HG03432 (cell line): ENCODE measurements at regions not wholly inside any gene's neighbourhood (a gene's known extent, or its start where the extent isn't known, plus 50 kb on each side); places are given as distances from the start of the nearest gene placed in this dataset.

Experiments
- ATAC-seq: cut with Tn5 transposase; IDR thresholded peaks from one replicate; pipeline ENCODE4 v1.9.1; 2021; ENCODE audit warnings: mild to moderate bottlenecking, moderate library complexity; ENCODE audit not compliant: unreplicated experiment

- ATAC-seq, result no peak
These were observed 60.1 kb upstream of the TRABD2B start for GRCh38 chr1:48057249-48057648.

DNA sequence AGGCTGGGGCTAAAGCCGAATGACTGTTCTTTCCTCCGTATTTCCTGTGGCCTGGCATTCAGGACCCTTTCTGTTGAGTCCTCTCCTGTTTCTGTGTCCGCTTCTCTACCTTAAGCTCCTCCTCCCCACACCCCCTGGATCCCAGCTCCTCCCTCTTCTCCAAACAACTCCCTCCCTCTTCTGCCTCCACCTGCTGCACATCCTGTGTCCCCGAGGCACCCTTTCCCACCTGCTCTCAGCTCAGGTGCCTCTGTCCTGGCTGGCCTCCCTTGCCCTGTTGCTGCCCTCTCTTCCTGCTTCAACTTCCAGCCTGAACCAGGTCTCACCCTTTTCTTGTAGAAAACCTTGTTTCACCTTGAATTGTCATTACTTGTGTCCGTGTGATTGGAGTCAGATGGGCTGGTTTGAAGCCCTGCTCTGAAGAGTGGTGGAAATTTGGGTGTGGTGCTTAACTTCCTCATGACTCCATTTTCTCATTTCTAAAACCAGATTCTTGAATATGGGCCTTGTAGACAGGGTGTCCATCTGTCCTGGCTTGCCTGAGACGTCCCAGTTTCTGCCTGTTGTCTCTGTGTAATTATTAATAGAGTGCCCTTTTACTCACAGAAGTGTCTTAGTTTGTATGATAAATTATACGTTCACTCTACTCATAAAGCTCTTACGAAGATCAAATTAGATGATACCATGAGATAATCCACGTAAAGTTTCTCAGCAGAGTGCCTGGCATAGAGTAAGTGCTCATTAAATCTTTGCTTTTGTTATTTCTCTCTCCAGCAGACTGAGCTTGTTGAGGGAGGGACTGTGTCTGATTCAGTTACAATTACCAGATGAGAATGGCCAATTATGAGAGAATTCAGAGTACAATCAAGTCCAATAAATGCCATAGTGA, 58.9 kb upstream of the TRABD2B start:
- no peak for ATAC-seq

DNA sequence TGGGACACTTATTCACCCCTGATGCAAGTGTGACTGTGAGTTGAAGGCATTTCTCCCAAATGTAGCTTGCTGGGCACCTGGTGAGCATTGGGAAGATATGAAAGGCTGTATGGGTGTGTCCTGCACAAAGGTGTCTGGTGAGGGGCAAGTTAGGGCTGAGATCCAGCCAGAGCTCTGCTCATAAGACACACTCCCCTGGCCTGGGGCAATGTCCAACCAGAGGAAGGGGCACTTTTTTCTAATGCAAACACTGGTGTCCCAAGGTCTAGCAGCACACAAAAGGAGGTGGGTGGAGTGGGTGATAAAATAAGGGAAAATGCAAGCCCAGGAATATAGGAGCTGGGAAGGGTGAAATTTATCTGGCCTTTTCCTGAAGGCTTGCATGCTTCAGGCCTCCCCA, 57.0 kb upstream of the TRABD2B start:
- ATAC-seq, result no peak

- no peak for ATAC-seq
These were observed 55.7 kb upstream of the TRABD2B start for GRCh38 chr1:48052923-48053291.

GRCh38 chr1:48051466-48052126, 54.4 kb upstream of the TRABD2B start:
- no peak for ATAC-seq

DNA sequence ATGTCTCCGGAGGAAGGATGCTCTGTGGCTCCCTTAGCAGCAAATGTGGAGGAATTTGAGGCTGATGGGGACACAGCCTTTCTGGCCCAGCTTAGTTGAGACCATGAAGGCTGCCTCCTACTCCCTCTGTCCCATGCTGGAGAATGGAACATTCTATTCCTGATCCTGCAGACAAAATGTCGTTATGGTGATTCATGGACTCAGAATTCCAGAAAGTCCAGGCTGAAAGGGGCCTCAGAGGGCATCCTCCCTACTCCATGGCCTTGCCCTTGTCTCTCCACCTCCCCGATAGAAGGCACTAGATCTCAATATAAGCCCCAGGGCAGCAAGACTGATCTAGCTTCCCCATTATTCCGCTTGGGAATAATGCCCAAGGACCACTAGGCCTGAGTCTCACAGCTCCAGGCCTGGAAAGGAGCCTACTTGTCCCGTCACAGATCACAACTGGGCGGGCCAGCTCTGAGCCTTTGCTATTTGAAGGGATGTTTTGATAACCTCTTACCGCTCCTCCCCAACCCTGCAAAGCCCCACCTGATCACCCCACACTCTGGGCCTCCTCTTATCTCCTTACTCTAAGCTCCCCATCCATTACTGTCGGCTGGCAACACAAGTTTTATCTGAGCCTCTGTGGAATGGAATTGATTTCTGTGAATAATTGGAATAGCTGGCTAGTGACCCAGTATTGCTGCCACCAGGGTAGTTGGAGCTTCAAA, 52.8 kb upstream of the TRABD2B start:
- no peak for ATAC-seq

- no peak for ATAC-seq
These were observed 51.8 kb upstream of the TRABD2B start for GRCh38 chr1:48048980-48049379.

DNA sequence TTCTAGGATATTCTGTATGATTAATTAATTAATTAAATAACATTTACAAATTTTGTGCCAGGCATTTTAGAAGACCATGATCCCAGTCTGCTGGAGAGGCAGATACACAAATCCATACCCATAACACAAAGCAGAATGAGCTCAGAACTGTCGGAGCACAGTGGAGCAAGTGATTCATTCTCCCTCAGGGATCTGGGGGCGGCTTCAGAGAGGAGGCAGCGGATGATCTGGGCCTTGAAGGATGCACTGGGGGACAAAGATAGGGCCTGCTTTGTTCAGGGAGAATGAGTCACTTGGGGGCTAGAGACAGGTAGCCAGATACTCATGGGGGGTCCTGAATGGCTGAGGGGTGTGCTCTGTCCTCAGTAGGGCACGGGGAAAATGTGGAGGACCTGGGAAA, 50.9 kb upstream of the TRABD2B start:
- ATAC-seq, result no peak

DNA sequence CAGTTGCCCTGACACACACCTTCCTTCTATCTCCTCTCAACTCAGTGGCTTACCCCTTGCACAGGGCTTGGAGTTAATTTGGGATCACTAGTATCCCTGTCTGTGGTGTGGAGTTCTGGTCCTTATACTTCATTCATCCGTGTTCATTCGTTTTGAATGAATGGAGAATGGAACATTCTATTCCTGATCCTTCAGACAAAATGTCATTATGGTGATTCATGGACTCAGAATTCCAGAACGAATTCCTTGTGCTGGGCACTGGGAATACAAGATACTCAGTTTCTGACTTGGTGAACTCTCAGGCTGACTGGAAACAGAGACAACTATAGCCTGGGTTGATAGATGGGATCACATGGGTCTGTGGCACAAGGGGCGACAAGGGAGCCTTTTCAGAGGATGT, 49.9 kb upstream of the TRABD2B start:
- no peak for ATAC-seq
